ENCODE measurements at regions not wholly inside any gene's neighbourhood (a gene's known extent, or its start where the extent isn't known, plus 50 kb on each side); places are given as distances from the start of the nearest gene placed in this dataset.

GRCh38 chrX:45447331-45447730, 246.7 kb upstream of the DIPK2B start:
- no peaks in the 10 kb centered on the region for H4K20me1 ChIP-seq (replicated peaks; ENCODE audit: control insufficient read depth, extremely low read depth, insufficient read depth, low read length)
- H3K4me1 ChIP-seq (ENCODE audit: control insufficient read depth, extremely low read depth, insufficient read depth, low read length) = peaks cover 10% of the 10 kb centered on the region
- TF ChIP-seq MAX (IDR thresholded peaks at IDR 0.05; ENCODE audit: insufficient read depth, insufficient read length) = no peak
- no peak for TF ChIP-seq POLR2AphosphoS5 (IDR thresholded peaks at IDR 0.05; ENCODE audit: insufficient read depth, low read depth, low read length)
- no peak for TF ChIP-seq JUN (IDR thresholded peaks at IDR 0.05; ENCODE audit: borderline replicate concordance, insufficient read depth, insufficient read length, low read depth)
- no peak for TF ChIP-seq GATA2 (IDR thresholded peaks at IDR 0.05; ENCODE audit: insufficient read depth, insufficient read length, low read depth, low read length)
- no peak for TF ChIP-seq POLR2A (IDR thresholded peaks at IDR 0.05; ENCODE audit: low read depth, low read length)
- TF ChIP-seq CTCF (IDR thresholded peaks at IDR 0.05; ENCODE audit: extremely low read depth in 1 of 2, insufficient read depth in 1 of 2, low read depth in 1 of 2, low read length in 2 of 2) = no peak
- no peak for TF ChIP-seq MYC (IDR thresholded peaks at IDR 0.05; ENCODE audit: low read depth, low read length)
- DNase-seq (ENCODE audit: low read depth, low spot score) = no peak
- H3K9me3 ChIP-seq (replicated peaks; ENCODE audit: control insufficient read depth, insufficient read depth, low read length) = no peaks in the 10 kb centered on the region
- intact Hi-C loops (cut with micrococcal nuclease) (no loop called here), dilution Hi-C loops (cut with MboI; ENCODE audit: extremely low pct_ligation_motif_present, low sequenced_read_pairs) (no loop called here)
- no TSS peak for BruUV-seq (replicated peaks)
- H3K27ac ChIP-seq (ENCODE audit: insufficient read depth, low read depth, low read length) = no peak overlapping the region
- H3K36me3 ChIP-seq (ENCODE audit: control insufficient read depth in 2 of 2, extremely low read depth in 1 of 2, insufficient read depth in 2 of 2, low read length in 2 of 2) = no peaks in the 10 kb centered on the region
- no peaks in the 10 kb centered on the region for H3K27me3 ChIP-seq (ENCODE audit: control insufficient read depth in 2 of 2, insufficient read depth in 2 of 2, low read length in 2 of 2)
- H2AFZ ChIP-seq (ENCODE audit: low read depth, low read length) = no peak overlapping the region
- H3K4me3 ChIP-seq (replicated peaks in 1 of 3; ENCODE audit: insufficient read depth in 1 of 3, low read depth in 1 of 3, low read length in 3 of 3) = no peak overlapping the region
- no peak overlapping the region for H3K4me2 ChIP-seq (ENCODE audit: insufficient read depth, low read length)
- H3K9me1 ChIP-seq (replicated peaks; ENCODE audit: control insufficient read depth, extremely low read depth, insufficient read depth, low read length) = no peaks in the 10 kb centered on the region
- ChIA-PET CTCF (no interaction called here), POLR2A (no interaction called here)
- no peak overlapping the region for H3K9ac ChIP-seq (replicated peaks; ENCODE audit: extremely low read depth, insufficient read depth, low read length)
- peak; percentile 24 for FAIRE-seq
- no peaks in the 10 kb centered on the region for H3K79me2 ChIP-seq (ENCODE audit: control insufficient read depth, insufficient read depth, low read length)
